Breast epithelium (tissue), 3 donors: ENCODE measurements at regions not wholly inside any gene's neighbourhood (a gene's known extent, or its start where the extent isn't known, plus 50 kb on each side); places are given as distances from the start of the nearest gene placed in this dataset.

Experiments
- CTCF ChIP-seq, 3 donors: fragments of 450-650 bp; IDR thresholded peaks; one replicate each; pipeline ENCODE4 v1.5.1; 2016 to 2017; ENCODE audit warnings: antibody characterized with exemption in 3 of 3, mild to moderate bottlenecking in 3 of 3, moderate library complexity in 3 of 3
- POLR2A ChIP-seq: fragments of 450-650 bp; IDR thresholded peaks from one replicate; pipeline ENCODE4 v1.6.1; 2016; ENCODE audit warnings: antibody characterized with exemption, mild to moderate bottlenecking, moderate library complexity
- POLR2AphosphoS5 ChIP-seq, 3 donors: sonication (generic); formaldehyde crosslinking; IDR thresholded peaks; one replicate each; pipeline ENCODE4 v1.6.1; 2017; ENCODE audit warnings: antibody characterized with exemption in 3 of 3

DNA sequence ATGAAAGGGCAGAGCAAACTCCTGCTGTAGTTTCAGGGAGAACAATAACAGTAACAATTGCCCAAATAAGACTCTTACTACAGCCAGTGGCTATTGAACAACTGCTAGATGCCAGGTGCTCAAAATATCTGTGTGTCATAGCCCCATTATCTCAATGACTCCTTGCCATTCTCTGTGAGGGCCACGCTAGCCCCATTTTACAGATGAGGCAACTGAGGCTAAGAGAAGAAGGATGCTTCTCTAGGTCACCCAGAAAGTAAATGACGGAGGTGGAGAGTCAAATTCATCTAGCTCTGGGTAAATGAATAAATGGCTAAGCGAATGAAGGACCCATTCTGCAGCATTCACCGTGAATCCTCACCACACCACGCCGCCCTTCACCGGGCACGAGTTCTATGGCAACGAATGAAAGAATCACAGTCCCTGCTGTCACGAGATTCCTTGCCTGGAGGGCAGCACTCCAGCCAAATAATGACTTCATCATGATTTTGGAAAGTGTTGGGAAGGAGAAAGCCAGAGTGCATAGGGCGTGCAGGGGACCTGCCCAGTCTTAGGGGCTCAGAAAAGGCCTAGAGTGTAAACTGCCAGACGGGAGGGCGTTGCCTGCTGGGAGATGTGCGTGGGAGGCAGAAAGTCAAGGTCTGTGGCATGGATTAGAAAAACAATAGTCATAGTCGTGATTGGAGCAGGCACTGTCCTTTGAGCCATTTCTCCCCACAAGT, 147.2 kb downstream of the C9orf50 start:
- TF ChIP-seq POLR2A (no peak), CTCF (IDR thresholded peaks at IDR 0.05) (no peak), POLR2AphosphoS5 (IDR thresholded peaks at IDR 0.05) (peak; percentile 44 to 77 (median 65))
